Central memory CD4-positive, alpha-beta T cell (primary cell): ENCODE measurements at regions not wholly inside any gene's neighbourhood (a gene's known extent, or its start where the extent isn't known, plus 50 kb on each side); places are given as distances from the start of the nearest gene placed in this dataset.

Experiments used
- DNase-seq: peaks from one replicate; pipeline ENCODE4 v3.0.0; 2022

- DNase-seq, result no peak
These were observed 139.3 kb upstream of the IPO9 start for GRCh38 chr1:201689647-201690046.

- DNase-seq, result no peak
These were observed 138.4 kb upstream of the IPO9 start for GRCh38 chr1:201690528-201690927.

GRCh38 chr1:201691716-201692554 lies 137.0 kb upstream of the IPO9 start:
- DNase-seq, result no peak

GRCh38 chr1:201692555-201693394 lies 136.2 kb upstream of the IPO9 start:
- no peak for DNase-seq

GRCh38 chr1:201693890-201694607 lies 134.9 kb upstream of the IPO9 start:
- no peak for DNase-seq

- DNase-seq, result no peak
These were observed 134.2 kb upstream of the IPO9 start for GRCh38 chr1:201694608-201695335.

- DNase-seq, result no peak
These were observed 133.3 kb upstream of the IPO9 start for GRCh38 chr1:201695607-201696006.

GRCh38 chr1:201696217-201696761 lies 132.7 kb upstream of the IPO9 start:
- DNase-seq, result no peak

- no peak for DNase-seq
These were observed 131.8 kb upstream of the IPO9 start for GRCh38 chr1:201697174-201697573.

GRCh38 chr1:201701831-201702230 lies 127.1 kb upstream of the IPO9 start:
- DNase-seq, result no peak

GRCh38 chr1:201702936-201703335 lies 126.0 kb upstream of the IPO9 start:
- no peak for DNase-seq

- peak; percentile 30 for DNase-seq
These were observed 125.1 kb upstream of the IPO9 start for GRCh38 chr1:201703621-201704438.

GRCh38 chr1:201704439-201704792 lies 124.5 kb upstream of the IPO9 start:
- no peak for DNase-seq

GRCh38 chr1:201705389-201705788 lies 123.6 kb upstream of the IPO9 start:
- no peak for DNase-seq

- DNase-seq, result no peak
These were observed 122.8 kb upstream of the IPO9 start for GRCh38 chr1:201706109-201706508.

- no peak for DNase-seq
These were observed 121.9 kb upstream of the IPO9 start for GRCh38 chr1:201707027-201707426.

- DNase-seq, result no peak
These were observed 121.3 kb upstream of the IPO9 start for GRCh38 chr1:201707656-201708055.

GRCh38 chr1:201708085-201708512 lies 120.9 kb upstream of the IPO9 start:
- DNase-seq, result no peak

GRCh38 chr1:201708691-201709090 lies 120.3 kb upstream of the IPO9 start:
- no peak for DNase-seq

- DNase-seq, result peak; percentile 27
These were observed 119.2 kb upstream of the IPO9 start for GRCh38 chr1:201709564-201710295.
